Dedifferentiated amniotic fluid mesenchymal stem cell (primary cell): ENCODE measurements at regions not wholly inside any gene's neighbourhood (a gene's known extent, or its start where the extent isn't known, plus 50 kb on each side); places are given as distances from the start of the nearest gene placed in this dataset.

Experiments
- DNase-seq: peaks from one replicate; pipeline ENCODE4 v3.0.0-alpha.2; 2016; ENCODE audit errors: extremely low spot score

DNA sequence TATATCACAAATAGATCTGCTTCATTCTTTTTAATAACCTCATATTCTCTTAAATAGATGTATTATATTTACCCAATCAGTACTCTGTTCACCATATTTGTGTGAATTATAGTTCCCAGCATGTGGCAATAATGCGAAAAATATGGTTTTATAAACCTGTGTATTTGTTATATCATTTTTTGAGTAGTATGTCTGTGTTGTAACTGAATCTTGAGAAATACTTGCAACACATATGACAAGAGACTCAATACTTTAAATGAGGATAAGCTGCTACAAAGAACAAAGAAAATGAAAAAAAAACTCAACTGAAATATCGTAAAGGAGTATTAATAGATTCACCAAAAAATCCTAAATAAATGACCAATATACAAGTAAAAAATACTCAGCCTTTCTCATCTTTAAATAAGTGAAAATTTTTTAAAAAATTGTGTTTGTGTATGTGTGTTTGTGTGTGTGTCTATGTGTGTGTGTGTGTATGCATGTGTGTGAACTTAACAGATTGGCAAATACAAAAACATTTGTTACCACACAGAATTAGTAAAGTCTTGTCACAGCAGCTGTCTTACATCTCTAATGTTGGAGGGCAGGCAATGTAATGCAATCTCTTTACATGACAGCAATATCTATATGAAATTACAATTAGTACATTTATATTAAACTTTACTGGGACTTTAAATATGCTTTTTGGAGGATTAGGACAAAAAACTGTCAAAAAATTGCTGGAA lies 441.9 kb upstream of the MGAT4C start:
- DNase-seq: no peak

DNA sequence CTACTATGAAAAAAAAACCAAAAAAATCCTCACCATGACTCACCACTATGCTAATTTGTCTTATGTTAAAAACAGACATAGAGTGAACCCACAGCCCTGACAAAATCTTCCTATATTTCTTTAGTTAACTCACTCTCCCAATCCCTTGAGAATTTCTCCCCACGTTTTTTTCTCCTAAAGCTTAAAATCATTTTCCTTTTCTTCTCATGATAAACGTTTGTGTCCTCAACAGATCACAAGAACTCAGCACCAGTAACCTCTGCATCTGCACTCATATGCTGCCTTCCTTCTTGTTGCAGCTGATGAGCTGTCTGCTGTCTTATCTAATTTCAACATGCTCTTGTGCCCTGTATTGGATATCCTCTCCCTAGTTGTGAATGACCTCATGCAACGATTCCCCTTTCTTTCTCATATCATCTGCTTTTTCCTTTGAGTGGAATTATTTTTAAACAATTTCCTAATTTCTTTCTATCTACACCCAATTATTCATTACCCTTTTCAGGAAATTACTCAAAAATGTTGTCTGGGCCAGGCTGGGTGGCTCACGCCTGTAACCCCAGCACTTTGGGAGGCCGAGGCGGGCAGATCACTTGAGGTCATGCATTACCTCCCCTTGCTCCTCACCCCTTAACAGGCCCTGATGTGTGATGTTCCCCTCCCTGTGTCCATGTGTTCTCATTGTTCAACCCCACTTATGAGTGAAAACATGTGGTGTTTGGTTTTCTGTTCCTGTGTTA lies 427.5 kb upstream of the MGAT4C start:
- DNase-seq: peak; percentile 27

DNA sequence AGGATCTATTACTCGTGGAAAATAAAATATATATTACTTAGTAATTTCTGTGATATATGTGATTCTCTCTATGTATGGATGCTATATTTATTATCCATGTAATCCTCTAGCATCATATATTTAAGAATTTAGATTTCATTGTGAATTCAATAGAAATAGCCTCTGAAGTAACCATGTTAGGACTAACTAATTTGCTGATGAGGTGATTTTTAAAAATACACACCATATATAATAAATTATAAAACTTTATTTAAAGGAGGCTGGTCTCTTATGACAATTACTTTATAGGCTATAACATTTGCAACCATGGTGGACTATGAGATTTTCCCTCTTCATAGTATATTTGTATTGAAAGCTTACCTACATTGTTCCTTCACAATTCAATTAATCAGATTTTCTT lies 424.9 kb upstream of the MGAT4C start:
- no peak for DNase-seq

DNA sequence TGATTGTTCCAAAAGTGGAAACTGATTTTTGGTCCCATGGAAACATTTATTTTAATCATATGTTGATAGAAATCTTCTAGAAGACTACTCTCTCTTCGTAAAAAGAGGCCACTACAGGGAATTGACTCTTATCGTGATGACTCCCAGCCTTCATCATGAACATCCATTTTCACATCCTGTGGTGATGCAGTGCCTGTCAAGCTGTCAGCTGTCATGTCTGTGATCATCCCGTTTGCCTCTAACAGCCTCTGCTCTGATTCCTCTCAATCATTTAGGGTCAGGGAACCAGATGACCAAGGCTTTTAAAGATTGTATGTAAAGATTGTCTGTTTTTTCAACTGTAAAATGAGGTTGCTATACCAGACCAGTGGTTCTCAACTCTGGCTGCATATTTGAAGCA lies 419.0 kb upstream of the MGAT4C start:
- no peak for DNase-seq

DNA sequence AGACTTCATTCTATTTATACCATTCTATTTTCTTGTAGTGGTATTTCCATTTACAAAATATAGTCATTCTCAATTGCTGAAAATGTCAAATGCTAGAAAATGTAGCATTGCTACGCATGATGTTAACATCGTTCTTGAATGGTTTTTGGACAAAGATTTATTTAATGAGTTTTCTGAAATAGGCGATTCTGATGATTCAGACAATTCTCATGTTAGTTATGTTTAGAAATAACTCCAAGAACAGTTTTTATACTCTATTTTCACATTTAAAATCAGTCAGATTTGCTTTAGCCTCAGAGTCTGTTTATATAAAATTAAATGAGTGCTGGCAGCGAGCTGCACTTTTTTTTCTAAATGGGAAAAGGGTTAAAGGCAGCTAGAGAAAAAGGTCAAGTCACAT lies 414.8 kb upstream of the MGAT4C start:
- DNase-seq: no peak

DNA sequence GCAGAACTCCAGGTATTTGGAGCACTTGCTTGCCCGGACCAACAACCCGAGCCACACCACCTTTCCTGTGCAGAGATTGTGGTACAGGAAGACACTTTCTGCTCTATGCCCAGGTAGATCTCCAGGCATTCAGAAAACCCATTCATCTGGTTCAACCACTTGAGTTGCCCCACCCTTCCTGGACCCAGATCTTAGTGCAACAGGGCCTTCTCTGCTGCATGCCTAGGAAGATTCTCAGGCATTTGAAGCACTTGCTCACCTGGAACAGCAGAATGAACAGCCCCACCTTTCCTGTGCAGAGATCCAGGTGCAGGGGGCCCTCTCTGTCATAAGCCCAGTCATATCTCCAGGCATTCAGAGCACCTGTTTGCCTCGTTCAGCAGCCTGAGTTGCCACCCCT lies 412.8 kb upstream of the MGAT4C start:
- DNase-seq: no peak

DNA sequence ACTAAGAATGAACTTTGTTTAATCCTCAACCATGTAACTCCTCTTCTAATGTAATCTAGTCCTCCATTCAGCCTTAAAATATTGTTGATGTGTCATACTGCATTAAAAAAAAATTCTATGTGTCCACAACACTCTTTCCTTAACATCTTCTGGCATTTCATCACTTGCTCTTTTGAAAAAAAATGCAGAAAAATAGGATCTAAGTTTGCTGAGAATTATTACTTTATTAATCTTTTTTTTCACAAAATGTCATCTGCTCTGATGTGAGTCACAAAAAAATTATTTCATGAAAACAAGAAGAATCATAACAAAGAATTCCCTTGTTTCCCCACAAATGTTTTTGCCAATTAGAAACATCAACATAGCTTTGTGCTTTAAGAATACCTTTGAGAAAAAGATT lies 410.1 kb upstream of the MGAT4C start:
- no peak for DNase-seq

DNA sequence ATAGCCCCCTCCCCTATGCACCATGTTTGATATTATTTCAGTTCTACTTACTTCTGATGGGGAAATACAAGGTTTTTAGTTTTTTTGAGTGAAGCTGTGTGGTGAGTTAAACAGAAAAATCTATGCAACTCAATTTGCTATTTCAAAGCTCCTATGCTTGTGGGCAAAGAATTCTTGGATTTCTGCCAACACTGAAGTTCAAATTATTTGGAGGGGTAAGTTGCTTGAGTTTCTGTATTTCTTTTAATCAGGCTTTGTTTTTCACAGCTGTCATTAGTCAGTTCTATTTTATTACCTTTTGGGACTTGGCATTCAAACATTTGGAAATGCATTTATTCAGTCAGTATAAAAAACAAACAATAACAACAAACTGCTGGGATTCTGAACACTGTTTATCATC lies 407.5 kb upstream of the MGAT4C start:
- no peak for DNase-seq

DNA sequence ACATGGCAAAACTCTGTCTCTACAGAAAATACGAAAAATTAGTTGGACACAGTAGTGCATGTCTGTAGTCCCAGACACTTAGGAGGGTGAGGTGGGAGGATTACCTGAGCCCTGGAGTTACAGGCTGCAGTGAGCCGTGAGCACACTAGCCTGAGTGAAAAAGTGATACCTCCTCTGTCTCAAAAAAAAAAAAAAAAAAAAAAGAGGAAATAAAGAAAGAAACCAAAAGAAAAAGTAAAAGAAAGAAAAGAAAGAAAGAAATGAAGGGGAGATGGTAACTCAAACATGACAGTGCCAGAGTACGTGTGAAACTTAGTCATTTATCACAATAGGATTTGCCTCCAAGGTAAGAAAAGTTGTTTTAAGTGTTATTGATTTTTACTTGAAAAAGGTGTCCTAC lies 407.0 kb upstream of the MGAT4C start:
- no peak for DNase-seq

DNA sequence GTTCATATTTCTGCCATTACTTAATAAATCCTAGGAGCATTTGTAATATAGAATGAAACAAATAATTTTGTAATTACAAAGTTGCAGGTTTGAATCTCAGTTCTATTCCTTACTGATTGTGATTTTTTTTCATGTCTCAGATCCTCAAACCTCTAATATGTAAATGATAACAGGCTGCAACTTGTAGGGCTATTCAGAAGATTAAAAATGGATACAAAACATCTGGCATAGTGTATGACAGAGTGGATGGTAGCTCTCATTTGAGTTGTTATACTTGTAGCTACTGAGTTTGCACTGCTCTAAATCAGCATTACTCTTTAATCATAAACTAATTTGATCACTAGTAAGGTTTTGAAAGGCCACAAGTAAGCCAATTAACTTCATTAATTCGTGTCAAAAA lies 406.3 kb upstream of the MGAT4C start:
- no peak for DNase-seq

DNA sequence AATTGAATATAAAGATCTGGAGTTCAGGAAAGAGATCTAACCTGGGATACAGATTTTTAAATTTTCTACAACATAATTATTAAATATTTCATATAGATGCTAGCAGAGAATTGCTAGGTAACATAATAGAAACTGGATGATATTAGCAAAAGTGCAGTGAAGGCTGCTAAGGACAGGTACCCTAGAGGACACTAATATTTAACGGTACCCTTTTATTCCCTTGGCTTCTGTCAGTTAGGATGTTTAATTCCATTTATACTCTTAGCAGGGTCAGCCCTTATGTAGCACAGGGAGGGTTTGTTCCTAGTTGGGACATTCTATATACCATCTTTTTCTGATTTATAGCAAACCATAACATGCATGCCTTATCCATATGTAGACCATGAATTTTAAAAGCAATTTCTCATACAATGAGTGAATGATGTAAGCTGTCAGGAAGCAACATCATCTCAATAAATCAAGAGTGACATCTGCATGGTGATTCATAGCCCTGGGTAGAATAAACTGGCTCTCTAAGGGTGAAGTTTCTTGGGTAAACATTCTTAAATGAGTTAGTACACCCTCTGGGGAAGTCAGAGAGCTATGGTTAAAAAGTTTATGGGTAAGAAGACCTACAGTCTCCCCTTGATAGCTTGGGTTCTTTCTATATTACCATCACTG lies 404.4 kb upstream of the MGAT4C start:
- DNase-seq: no peak

DNA sequence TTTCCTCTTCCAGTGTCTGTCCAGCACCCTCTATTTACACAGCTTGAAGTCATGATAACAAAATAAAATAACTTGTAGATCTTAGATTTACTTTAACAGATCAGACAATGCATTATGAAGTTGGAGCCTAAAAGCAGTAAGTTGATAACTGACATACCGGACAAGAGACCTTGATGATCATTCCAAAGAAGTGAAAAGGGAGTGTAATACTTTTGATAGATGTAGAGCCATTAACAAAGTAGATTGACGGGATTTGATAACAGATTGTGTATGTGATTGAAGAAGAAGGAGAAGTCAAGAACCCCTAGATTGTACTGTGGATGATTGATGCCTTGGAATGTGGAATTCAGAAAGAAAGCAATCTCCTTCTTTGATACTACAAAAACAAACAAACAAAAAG lies 403.8 kb upstream of the MGAT4C start:
- no peak for DNase-seq

DNA sequence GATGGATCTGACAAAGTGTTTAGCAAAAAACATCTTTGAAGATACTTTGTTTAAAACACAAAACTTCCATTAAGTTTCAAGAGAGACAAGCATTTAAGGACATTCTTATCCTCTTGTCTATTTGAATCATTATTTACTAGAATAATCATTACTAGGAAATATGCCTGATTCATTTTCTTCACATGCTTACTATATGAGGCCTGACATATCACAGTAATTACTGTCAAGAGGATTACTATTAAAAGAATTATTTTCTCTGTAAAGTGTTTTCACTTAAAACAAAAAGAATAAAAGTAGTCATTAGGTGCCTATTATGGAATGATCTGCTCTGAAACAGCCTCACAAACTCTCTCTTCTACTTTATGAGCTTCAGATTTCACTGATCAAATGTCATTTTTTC lies 402.1 kb upstream of the MGAT4C start:
- DNase-seq: no peak

DNA sequence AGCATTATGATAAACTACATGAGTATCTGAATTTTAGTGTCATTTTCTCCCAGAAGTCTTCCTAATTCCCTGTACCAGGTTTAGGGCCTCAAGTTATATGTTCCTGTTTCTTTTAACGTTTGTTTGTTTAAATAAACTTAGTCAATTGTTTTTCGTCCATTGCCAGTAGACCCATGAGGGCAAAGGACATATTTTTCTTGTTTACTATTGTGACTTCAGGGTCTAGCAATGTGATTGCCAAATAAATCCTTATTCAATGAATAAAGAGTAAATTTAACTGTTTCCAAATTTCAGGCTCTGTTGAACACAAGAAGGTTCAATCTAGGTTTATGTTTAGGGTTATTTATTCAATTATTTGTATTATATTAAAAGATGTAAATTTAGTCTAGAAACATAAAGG lies 391.6 kb upstream of the MGAT4C start:
- DNase-seq: no peak

DNA sequence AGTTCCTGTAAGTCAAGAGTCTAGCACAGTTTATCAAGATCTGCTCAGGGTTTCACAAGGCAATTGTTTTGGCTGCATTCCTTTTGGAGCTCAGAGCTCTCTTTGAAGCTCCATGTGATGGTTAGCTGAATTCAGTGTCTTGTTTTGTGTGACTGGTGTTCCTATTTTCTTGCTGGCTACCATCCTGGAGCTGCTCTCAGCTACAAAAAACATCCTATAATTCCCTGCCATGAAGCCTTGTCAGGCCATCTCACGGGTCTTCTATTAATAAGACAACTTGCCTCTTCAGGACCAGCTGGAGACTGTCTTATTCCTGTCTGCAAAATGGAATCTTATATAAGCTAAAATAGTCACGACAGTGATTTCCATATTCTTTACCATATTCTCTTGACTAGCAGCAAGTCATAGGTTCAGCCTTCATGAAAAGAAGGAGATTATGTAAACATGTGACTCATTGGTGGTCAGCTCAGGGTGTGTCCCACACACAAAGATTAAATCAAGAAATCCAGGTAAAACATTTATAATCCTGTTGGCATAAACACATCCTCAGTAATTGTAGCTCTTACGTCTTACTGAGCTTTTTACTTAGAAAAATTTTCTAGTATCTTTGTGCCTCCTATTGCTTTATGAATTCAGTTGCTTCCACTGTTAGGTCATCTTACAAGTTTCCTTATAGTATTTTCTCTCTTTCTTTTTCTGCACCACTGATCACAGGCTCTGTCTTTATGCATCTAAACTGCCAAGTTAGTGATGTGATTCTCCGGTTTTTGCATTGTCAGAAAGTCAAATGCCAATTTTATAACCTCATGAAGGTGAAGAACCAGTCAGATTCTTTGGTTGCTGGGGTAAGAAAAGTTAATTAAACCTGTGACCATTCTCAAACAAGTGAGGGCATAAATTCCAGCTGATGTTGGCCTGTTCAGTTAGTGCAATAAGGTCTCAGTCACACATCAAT lies 378.5 kb upstream of the MGAT4C start:
- DNase-seq: no peak

DNA sequence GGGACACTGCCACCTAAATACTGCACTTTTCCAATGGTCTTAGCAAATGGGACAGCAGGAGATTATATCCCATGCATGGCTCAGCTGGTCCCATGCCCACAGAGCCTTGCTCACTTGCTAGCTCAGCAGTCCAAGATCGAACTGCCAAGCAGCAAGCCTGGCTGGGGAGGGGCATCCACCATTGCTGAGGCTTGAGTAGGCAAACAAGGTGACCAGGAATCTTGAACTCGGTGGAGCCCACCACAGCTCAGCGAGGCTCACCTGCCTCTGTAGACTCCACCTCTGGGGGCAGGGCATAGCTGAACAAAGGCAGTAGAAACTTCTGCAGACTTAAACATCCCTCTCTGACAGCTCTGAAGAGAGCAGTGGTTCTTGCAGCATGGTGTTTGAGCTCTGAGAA lies 370.8 kb upstream of the MGAT4C start:
- no peak for DNase-seq

DNA sequence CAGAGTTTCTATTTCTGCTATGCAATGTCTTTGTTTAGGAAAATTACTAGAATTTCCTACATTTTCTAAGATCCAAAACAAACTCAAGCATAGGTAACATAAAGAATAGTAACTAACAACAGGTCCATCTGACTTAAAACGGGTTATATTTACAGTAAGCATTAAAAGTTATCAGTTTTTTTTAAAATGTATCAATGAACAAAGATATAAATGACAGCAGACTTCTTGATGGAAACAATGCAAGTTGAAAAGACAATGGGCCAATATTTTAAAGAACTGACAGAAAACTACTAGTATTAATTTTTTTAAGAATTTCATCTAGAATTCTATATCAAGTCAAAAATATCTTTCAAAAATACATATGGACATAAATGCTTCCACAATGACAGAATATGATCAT lies 367.1 kb upstream of the MGAT4C start:
- DNase-seq: no peak

DNA sequence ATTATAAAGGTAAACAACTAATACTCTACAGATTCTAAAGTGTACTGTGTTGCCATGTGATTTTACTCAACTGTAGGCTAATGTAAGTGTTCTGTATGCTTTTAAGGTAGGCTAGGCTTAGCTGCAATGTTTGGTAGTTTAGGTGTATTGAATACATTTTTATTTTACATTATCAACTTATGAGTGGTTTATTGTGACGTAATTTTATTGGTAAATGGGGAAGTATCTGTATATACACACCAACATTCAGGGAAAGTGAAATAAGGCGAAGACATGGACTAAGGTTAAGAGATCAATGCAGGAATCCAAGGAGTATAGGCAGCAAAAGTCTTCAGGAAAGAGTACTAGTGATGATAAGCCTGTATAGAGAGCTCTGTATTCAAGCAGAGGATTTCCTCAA lies 365.8 kb upstream of the MGAT4C start:
- DNase-seq: no peak

DNA sequence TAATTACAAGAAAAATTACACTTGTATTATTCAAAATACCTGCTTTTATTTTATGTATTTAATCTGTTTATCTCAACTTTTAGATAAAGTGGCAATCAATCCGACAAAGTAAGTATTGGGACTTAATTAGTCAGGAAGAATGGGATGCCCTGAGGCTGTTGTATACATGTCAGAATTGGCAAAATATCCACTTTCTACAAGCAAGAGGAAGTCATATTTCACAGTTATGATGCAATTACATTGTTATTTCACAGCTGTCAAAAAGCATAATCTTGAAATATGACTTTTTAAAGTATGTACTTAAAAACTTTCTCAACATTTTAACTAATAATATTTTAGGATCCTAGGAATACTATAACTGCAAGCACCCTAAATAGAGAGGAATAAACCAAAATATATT lies 357.1 kb upstream of the MGAT4C start:
- peak; percentile 80 for DNase-seq

DNA sequence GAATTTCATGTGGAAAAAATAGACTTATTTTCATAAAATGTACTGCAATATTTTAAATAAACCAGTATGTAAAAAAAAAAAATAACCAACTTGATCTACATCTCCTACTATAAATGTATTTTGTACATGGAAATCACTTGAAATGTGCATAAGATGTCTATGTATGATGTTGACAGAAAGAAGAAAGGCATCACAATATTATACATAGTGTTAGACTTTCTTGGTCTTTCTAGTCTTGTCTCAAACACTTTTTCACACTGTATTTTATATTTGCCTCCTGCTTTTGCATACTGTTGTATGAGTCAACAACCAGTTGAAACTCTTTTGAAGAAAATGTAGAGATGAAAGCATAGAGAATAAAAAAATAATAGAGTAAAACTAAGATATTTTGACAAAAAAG lies 352.4 kb upstream of the MGAT4C start:
- no peak for DNase-seq

DNA sequence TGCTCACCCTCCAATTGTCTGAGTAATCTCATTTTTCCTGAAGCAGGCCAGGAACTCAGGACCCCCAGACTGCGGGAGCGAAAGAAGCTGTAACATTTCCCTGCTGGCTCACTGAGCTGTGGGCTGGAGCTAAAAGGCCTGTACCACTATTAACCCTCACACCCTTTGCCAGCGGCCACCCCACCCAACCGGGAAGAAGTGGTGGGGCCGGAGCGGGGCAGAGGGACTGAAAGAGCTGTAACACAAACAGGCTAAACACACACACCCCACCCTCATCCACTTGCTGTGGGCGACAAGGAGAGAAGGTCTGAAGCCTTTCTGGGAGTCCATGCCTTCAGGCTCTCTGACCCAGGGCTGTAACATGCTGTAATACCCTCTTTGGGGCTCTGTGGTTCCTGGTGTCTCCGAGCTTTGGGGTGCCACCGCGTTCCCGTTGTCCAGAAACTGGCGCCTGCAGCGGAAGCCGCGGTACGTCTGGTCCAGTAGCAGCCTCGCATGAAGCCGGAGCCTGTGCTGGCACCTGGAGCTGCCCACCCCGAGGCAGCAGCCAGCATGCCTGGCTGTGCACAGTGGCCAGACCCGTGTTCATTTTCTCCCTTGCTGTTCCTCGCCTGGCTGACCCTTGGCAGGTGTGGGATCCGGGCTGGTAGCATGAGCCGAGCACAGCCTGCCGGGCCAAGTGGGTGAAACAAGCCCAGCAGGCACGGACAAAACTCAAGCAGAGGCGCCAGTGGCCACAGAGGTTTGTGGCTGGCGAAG lies 345.5 kb upstream of the MGAT4C start:
- DNase-seq: no peak
